Fibroblast of the aortic adventitia (primary cell): ENCODE measurements at regions not wholly inside any gene's neighbourhood (a gene's known extent, or its start where the extent isn't known, plus 50 kb on each side); places are given as distances from the start of the nearest gene placed in this dataset.

Experiments
- DNase-seq: peaks from one replicate; pipeline ENCODE4 v3.0.0-alpha.2; 2010; ENCODE audit warnings: low read depth
- H3K4me3 ChIP-seq: 2 replicates; pipeline ENCODE4 v1.5.1; 2011; ENCODE audit warnings: low read depth, mild to moderate bottlenecking, control low read depth, low read length, moderate library complexity
- TF ChIP-seq, protein P1 (sequence below): IDR thresholded peaks from 2 replicates; pipeline ENCODE4 v1.5.1; 2011; ENCODE audit warnings: mild to moderate bottlenecking, low read length, control low read depth, inconsistent platforms; ENCODE audit not compliant: insufficient read depth

- no peak for DNase-seq
- no peak overlapping the region for H3K4me3 ChIP-seq
- TF ChIP-seq, protein P1, sequence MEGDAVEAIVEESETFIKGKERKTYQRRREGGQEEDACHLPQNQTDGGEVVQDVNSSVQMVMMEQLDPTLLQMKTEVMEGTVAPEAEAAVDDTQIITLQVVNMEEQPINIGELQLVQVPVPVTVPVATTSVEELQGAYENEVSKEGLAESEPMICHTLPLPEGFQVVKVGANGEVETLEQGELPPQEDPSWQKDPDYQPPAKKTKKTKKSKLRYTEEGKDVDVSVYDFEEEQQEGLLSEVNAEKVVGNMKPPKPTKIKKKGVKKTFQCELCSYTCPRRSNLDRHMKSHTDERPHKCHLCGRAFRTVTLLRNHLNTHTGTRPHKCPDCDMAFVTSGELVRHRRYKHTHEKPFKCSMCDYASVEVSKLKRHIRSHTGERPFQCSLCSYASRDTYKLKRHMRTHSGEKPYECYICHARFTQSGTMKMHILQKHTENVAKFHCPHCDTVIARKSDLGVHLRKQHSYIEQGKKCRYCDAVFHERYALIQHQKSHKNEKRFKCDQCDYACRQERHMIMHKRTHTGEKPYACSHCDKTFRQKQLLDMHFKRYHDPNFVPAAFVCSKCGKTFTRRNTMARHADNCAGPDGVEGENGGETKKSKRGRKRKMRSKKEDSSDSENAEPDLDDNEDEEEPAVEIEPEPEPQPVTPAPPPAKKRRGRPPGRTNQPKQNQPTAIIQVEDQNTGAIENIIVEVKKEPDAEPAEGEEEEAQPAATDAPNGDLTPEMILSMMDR = no peak
Observed at GRCh38 chr1:228848406-228848805, 113.1 kb downstream of the RHOU start.

GRCh38 chr1:228849011-228849541, 113.8 kb downstream of the RHOU start:
- no peak overlapping the region for H3K4me3 ChIP-seq
- TF ChIP-seq, protein P1 = no peak

GRCh38 chr1:228850141-228851100, 115.1 kb downstream of the RHOU start:
- no peak overlapping the region for H3K4me3 ChIP-seq
- TF ChIP-seq, protein P1 = no peak
- DNase-seq = no peak

More at GRCh38 chr1:228849011-228849541, 113.8 kb downstream of the RHOU start:
- DNase-seq = no peak

GRCh38 chr1:228851193-228851592, 115.9 kb downstream of the RHOU start:
- DNase-seq = no peak
- TF ChIP-seq, protein P1 = no peak
- H3K4me3 ChIP-seq = no peak overlapping the region

- no peak for DNase-seq
- TF ChIP-seq, protein P1 = no peak
- no peak overlapping the region for H3K4me3 ChIP-seq
Observed at GRCh38 chr1:228851618-228852017, 116.3 kb downstream of the RHOU start.

- no peak for DNase-seq
- TF ChIP-seq, protein P1 = no peak
- no peak overlapping the region for H3K4me3 ChIP-seq
Observed at GRCh38 chr1:228852024-228852423, 116.7 kb downstream of the RHOU start.
